HG03025 (cell line): ENCODE measurements at regions not wholly inside any gene's neighbourhood (a gene's known extent, or its start where the extent isn't known, plus 50 kb on each side); places are given as distances from the start of the nearest gene placed in this dataset.

ENCODE experiments used
- ATAC-seq: cut with Tn5 transposase; IDR thresholded peaks from one replicate; pipeline ENCODE4 v1.9.1; 2021; ENCODE audit warnings: mild to moderate bottlenecking, moderate library complexity; ENCODE audit not compliant: unreplicated experiment, low FRiP score

DNA sequence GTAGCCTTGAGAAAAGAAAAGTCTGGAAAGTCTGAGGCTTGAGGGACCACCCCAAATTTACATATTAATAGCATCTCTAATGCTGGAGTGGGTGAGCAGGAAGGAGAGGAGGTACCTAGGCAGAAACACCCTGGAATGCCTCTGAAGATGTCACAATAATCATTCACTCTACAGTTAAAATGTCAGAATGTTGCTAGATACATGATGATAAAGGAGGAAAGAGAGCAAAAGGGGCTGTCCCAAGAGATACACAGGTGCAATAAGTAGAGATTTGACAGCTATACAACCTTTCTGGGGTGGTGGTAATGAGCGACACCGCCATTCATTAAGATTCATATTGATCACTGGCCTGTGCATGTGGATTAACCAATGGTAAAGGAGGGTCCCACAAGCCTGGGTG, 540.5 kb upstream of the FBXO33 start:
- ATAC-seq = no peak

GRCh38 chr14:39967885-39968284, 535.7 kb upstream of the FBXO33 start:
- ATAC-seq = no peak

- ATAC-seq = no peak
These were observed 525.8 kb upstream of the FBXO33 start for GRCh38 chr14:39957987-39958386.

GRCh38 chr14:39957290-39957689, 525.1 kb upstream of the FBXO33 start:
- ATAC-seq = no peak

GRCh38 chr14:39956372-39956771, 524.1 kb upstream of the FBXO33 start:
- ATAC-seq = no peak

DNA sequence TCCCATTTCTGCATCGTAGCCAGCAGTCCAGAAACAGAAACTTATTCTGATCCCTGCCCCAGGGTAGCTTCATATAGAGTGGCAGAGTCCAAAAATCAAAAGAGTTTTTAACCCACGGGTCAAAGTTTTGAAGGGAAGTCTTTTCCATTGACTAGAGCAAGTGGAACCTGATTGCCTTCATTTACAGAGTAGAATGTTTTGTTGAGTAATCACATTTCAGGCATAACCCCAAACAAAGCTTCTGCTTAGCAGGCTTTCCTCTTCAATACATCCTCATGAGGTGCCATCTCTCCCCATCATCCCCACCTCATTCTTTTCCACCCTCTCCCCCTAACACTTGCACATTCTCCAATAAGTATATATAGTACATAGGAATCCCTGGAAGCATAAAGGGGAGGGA, 516.0 kb upstream of the FBXO33 start:
- no peak for ATAC-seq

DNA sequence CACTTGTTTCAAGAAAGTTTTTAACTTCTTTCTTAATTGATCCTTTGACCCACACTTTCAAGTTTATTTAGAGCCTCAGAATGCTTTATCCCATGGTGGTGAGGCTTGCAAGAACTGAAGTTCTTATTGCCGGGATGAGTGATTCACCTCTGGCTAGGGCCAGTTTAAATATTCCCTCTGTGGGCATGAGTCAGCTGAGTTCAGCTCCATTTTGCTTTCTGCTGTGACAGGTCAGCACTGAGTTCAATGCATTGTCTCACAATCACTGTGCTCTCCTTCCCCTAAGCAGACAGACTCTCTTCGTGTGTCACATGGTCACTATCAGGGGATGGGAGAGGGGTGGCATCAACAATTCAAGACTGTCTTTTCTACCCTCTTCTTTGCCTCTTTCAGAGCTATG, 514.6 kb upstream of the FBXO33 start:
- no peak for ATAC-seq

- ATAC-seq = no peak
These were observed 506.8 kb upstream of the FBXO33 start for GRCh38 chr14:39939023-39939422.

DNA sequence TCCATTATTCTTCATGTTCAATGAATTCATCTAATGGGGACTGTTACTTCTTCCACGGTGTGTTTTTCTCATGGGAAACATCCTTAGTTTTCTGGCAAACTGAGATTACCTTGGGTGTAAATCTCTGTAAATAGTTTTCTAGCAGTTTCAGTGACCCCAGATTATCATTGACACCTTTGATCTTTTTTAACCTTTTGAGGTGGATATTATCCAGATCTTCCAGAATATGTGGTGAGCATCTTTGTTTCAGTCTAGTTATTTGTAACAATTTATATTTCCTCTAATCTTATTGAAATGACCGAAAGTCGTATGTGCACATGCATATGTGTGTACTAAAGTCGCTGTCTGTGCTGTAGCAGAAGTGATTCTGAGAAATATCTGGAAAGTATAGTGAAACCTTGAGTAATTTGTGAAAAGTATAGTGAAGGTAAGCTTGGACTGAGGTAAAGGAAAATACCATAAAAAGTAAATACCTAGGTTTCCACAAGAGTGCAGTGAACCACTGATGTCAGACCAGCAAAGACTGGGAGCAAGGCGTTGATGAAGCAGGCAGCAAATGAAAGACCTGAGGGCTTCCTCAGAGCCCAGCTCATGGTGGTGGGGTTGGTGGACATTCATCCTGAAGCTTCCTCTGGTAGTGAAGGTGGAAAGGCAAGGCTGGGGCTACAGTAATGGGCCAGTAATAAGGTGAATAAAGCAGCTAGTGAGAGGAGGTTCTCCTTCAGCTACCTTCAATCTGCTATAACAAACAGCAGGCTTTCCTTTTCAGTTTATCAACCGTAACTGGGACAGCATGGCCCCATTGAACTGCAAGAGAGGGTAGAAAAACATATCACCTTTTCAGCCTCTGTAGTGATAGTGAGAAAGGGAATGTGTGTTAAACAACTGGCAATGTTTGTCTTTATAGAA, 480.2 kb upstream of the FBXO33 start:
- peak; percentile 83 for ATAC-seq

- ATAC-seq = no peak
These were observed 465.4 kb upstream of the FBXO33 start for GRCh38 chr14:39897657-39898056.

DNA sequence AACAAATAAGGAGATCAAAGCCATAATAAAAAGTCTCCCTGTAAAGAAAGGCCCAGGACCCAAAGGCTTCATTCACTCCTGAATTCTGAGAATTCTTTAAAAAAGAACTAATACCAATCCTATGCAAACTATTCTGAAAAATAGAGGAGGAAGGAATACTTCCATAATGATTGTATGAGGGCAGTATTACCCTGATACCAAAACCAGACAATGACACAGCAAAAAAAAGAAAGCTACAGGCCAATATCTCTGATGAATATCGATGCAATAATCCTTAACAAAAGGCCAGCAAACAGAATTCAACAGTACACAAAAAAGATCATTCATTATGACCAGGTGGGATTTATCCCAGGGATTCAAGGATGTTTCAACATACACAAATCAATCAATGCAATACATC, 457.8 kb upstream of the FBXO33 start:
- ATAC-seq = no peak

DNA sequence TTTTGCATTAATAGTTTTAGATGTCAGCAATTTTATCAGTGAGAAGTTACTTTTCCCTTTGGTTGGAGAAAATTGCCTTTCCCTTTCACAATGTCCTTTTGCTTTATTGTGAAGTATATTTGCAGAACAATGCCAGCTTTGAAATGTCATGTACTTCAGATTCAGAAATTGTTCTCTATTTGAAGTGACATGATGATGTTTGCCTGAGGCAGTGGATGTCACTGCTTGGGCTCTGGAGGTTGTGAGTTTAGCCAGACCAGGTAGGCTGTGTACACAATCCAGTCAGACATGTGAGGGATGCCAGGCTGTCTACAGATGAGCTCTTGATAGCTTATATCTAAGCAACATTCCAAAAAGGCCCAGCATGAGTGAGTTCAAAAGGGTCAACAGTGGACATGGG, 451.9 kb upstream of the FBXO33 start:
- no peak for ATAC-seq

- no peak for ATAC-seq
These were observed 448.7 kb upstream of the FBXO33 start for GRCh38 chr14:39880965-39881364.

GRCh38 chr14:39880106-39880695, 448.0 kb upstream of the FBXO33 start:
- no peak for ATAC-seq

GRCh38 chr14:39877577-39878190, 445.5 kb upstream of the FBXO33 start:
- no peak for ATAC-seq

- no peak for ATAC-seq
These were observed 444.7 kb upstream of the FBXO33 start for GRCh38 chr14:39876916-39877315.

GRCh38 chr14:39875028-39875427, 442.8 kb upstream of the FBXO33 start:
- ATAC-seq = no peak

- ATAC-seq = no peak
These were observed 441.6 kb upstream of the FBXO33 start for GRCh38 chr14:39873791-39874190.

DNA sequence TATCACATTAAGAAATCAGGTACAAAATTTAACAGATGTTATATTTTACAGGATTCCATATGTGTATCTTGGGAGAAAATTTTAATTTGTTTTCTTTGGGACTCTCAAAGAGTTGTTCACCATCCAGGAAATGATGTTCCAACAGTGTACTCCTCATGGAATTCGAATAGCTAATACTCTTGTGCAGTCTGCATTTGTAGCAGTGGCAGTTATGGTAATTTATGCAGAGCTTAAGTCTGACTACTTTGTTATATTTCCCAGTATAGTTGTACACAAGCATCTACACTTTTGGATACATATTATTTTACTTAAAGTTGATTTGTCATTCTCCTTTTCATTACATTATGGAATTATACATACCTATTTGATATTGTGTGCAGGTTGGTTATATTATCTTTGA, 436.7 kb upstream of the FBXO33 start:
- no peak for ATAC-seq

DNA sequence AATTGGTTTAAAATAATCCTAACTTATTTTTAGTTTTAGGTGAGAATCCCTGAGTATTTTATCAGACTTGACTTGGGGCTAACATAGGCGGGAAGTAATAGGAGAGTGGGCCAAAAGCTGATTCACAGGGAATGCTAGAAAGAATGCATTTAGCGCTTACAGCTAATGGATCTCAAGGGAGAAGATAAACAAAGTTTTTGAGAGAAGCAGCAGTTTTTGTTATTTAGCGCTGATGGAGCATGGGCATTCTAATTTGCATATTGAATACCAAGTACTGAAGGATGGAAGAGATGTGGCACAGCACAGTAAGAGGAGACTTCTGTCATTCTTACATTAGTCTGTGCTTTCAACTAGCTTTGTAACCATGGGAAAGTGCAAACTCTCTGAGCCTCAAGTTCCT, 436.0 kb upstream of the FBXO33 start:
- ATAC-seq = no peak

GRCh38 chr14:39863441-39863840, 431.2 kb upstream of the FBXO33 start:
- ATAC-seq = no peak

DNA sequence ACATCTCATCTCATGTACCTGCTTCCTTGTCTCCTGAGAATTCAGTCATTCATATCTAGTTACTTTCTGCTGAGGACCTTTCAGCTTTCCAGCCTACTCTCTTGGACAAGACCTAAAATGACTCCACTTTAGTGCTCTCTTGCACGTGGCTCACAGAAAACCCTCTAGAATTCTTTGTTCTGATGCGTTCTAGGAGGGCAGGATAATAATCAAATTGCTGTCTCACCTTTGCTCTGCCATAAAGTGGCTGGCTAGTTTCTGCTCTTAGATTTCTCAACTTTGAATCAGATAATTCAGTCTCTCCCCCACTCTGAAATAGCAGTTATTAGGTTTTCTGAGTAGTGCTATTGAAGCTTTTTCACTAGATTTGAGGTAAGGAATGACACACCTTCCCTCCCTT, 429.5 kb upstream of the FBXO33 start:
- no peak for ATAC-seq
